ENCODE measurements at regions not wholly inside any gene's neighbourhood (a gene's known extent, or its start where the extent isn't known, plus 50 kb on each side); places are given as distances from the start of the nearest gene placed in this dataset.

- no peaks in the 10 kb centered on the region for H3K9me3 ChIP-seq
- no peaks in the 10 kb centered on the region for H3K4me1 ChIP-seq (replicated peaks)
- no peaks in the 10 kb centered on the region for H3K27me3 ChIP-seq (replicated peaks; ENCODE audit: insufficient read depth)
- H3K27ac ChIP-seq: no peak overlapping the region
- no peak for DNase-seq (ENCODE audit: low spot score)
- WGBS: 96% methylated on average over 5 of the region's 5 CpGs
- H3K4me3 ChIP-seq: no peak overlapping the region
- H3K36me3 ChIP-seq: no peaks in the 10 kb centered on the region
- intact Hi-C loops (cut with DNase I): no loop called here
- no peak for TF ChIP-seq POLR2A (IDR thresholded peaks at IDR 0.05)
- no peak for TF ChIP-seq POLR2AphosphoS5 (IDR thresholded peaks at IDR 0.05)
- TF ChIP-seq CTCF (IDR thresholded peaks at IDR 0.05): no peak
Observed at GRCh38 chr13:94896719-94897317, 184.5 kb upstream of the SOX21 start.

- TF ChIP-seq POLR2AphosphoS5 (IDR thresholded peaks at IDR 0.05): no peak
- no peak for TF ChIP-seq POLR2A (IDR thresholded peaks at IDR 0.05)
- TF ChIP-seq CTCF (IDR thresholded peaks at IDR 0.05): no peak
- no peaks in the 10 kb centered on the region for H3K27me3 ChIP-seq (replicated peaks; ENCODE audit: insufficient read depth)
- no peaks in the 10 kb centered on the region for H3K9me3 ChIP-seq
- H3K27ac ChIP-seq: no peak overlapping the region
- no peak for DNase-seq (ENCODE audit: low spot score)
- intact Hi-C loops (cut with DNase I): no loop called here
- no peaks in the 10 kb centered on the region for H3K4me1 ChIP-seq (replicated peaks)
- no peak overlapping the region for H3K4me3 ChIP-seq
- H3K36me3 ChIP-seq: no peaks in the 10 kb centered on the region
- 95% methylated on average over 2 of the region's 2 CpGs for WGBS
Observed at GRCh38 chr13:94896238-94896637, 183.9 kb upstream of the SOX21 start.

- WGBS: 86% methylated on average over 2 of the region's 2 CpGs
- H3K27me3 ChIP-seq (replicated peaks; ENCODE audit: insufficient read depth): no peaks in the 10 kb centered on the region
- no peak overlapping the region for H3K4me3 ChIP-seq
- no peaks in the 10 kb centered on the region for H3K4me1 ChIP-seq (replicated peaks)
- DNase-seq (ENCODE audit: low spot score): no peak
- H3K27ac ChIP-seq: no peak overlapping the region
- TF ChIP-seq POLR2AphosphoS5 (IDR thresholded peaks at IDR 0.05) (no peak), POLR2A (IDR thresholded peaks at IDR 0.05) (no peak), CTCF (IDR thresholded peaks at IDR 0.05) (no peak)
- H3K36me3 ChIP-seq: no peaks in the 10 kb centered on the region
- H3K9me3 ChIP-seq: no peaks in the 10 kb centered on the region
- intact Hi-C loops (cut with DNase I): no loop called here
Observed at GRCh38 chr13:94886191-94886590, 173.8 kb upstream of the SOX21 start.

- Histone ChIP-seq H3K27ac (no peak overlapping the region), H3K4me3 (no peak overlapping the region), H3K4me1 (replicated peaks) (no peaks in the 10 kb centered on the region), H3K36me3 (no peaks in the 10 kb centered on the region), H3K9me3 (no peaks in the 10 kb centered on the region), H3K27me3 (replicated peaks; ENCODE audit: insufficient read depth) (no peaks in the 10 kb centered on the region)
- TF ChIP-seq POLR2AphosphoS5 (IDR thresholded peaks at IDR 0.05) (no peak), CTCF (IDR thresholded peaks at IDR 0.05) (no peak), POLR2A (IDR thresholded peaks at IDR 0.05) (no peak)
- WGBS: 94% methylated on average over 2 of the region's 2 CpGs
- no peak for DNase-seq (ENCODE audit: low spot score)
- intact Hi-C loops (cut with DNase I): no loop called here
Observed at GRCh38 chr13:94880463-94880862, 168.1 kb upstream of the SOX21 start.

GRCh38 chr13:94878602-94879165 lies 166.3 kb upstream of the SOX21 start:
- H3K36me3 ChIP-seq: no peaks in the 10 kb centered on the region
- intact Hi-C loops (cut with DNase I): no loop called here
- no peaks in the 10 kb centered on the region for H3K4me1 ChIP-seq (replicated peaks)
- no peak for DNase-seq (ENCODE audit: low spot score)
- H3K27ac ChIP-seq: no peak overlapping the region
- no peak for TF ChIP-seq POLR2AphosphoS5 (IDR thresholded peaks at IDR 0.05)
- H3K4me3 ChIP-seq: no peak overlapping the region
- H3K9me3 ChIP-seq: no peaks in the 10 kb centered on the region
- WGBS: 84% methylated on average over 7 of the region's 7 CpGs
- no peaks in the 10 kb centered on the region for H3K27me3 ChIP-seq (replicated peaks; ENCODE audit: insufficient read depth)

All from prostate gland (tissue), 2 donors.